ENCODE measurements at regions not wholly inside any gene's neighbourhood (a gene's known extent, or its start where the extent isn't known, plus 50 kb on each side); places are given as distances from the start of the nearest gene placed in this dataset.

GRCh38 chr2:52570716-52571115, 1196.9 kb upstream of the CHAC2 start:
- Histone ChIP-seq H3K9me3 (ENCODE audit: insufficient read depth, low read length) (no peaks in the 10 kb centered on the region), H3K4me2 (ENCODE audit: low read depth, low read length, poor library complexity, severe bottlenecking) (no peak overlapping the region), H3K9me2 (replicated peaks; ENCODE audit: insufficient read depth, low read length) (no peaks in the 10 kb centered on the region), H3K79me2 (ENCODE audit: insufficient read depth, low read length) (no peaks in the 10 kb centered on the region), H3K9ac (ENCODE audit: low read length) (no peak overlapping the region), H4K20me1 (ENCODE audit: low read depth, low read length) (no peaks in the 10 kb centered on the region), H3F3A (ENCODE audit: insufficient read depth) (no peaks in the 10 kb centered on the region), H2AFZ (ENCODE audit: low read depth, low read length, severe bottlenecking) (no peak overlapping the region), H3K27ac (ENCODE audit: low read depth, low read length) (no peak overlapping the region), H3K27me3 (ENCODE audit: low read length) (no peaks in the 10 kb centered on the region), H3K4me3 (ENCODE audit: insufficient read depth, low read length, poor library complexity, severe bottlenecking) (no peak overlapping the region), H3K36me3 (ENCODE audit: low read length) (no peaks in the 10 kb centered on the region)
- TF ChIP-seq, protein P1, sequence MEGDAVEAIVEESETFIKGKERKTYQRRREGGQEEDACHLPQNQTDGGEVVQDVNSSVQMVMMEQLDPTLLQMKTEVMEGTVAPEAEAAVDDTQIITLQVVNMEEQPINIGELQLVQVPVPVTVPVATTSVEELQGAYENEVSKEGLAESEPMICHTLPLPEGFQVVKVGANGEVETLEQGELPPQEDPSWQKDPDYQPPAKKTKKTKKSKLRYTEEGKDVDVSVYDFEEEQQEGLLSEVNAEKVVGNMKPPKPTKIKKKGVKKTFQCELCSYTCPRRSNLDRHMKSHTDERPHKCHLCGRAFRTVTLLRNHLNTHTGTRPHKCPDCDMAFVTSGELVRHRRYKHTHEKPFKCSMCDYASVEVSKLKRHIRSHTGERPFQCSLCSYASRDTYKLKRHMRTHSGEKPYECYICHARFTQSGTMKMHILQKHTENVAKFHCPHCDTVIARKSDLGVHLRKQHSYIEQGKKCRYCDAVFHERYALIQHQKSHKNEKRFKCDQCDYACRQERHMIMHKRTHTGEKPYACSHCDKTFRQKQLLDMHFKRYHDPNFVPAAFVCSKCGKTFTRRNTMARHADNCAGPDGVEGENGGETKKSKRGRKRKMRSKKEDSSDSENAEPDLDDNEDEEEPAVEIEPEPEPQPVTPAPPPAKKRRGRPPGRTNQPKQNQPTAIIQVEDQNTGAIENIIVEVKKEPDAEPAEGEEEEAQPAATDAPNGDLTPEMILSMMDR (IDR thresholded peaks at IDR 0.05; ENCODE audit: insufficient read depth, low read length, poor library complexity, severe bottlenecking) = no peak
- TF ChIP-seq EZH2phosphoT487 (conservative IDR thresholded peaks at IDR 0.05; ENCODE audit: low read length) = no peak

GRCh38 chr2:52563151-52563550, 1204.5 kb upstream of the CHAC2 start:
- Histone ChIP-seq H3F3A (ENCODE audit: insufficient read depth) (no peaks in the 10 kb centered on the region), H3K4me2 (ENCODE audit: low read depth, low read length, poor library complexity, severe bottlenecking) (no peak overlapping the region), H3K79me2 (ENCODE audit: insufficient read depth, low read length) (no peaks in the 10 kb centered on the region), H3K9me3 (ENCODE audit: insufficient read depth, low read length) (no peaks in the 10 kb centered on the region), H3K36me3 (ENCODE audit: low read length) (no peaks in the 10 kb centered on the region), H2AFZ (ENCODE audit: low read depth, low read length, severe bottlenecking) (no peak overlapping the region), H3K4me3 (ENCODE audit: insufficient read depth, low read length, poor library complexity, severe bottlenecking) (no peak overlapping the region), H3K27ac (ENCODE audit: low read depth, low read length) (no peak overlapping the region), H3K27me3 (ENCODE audit: low read length) (no peaks in the 10 kb centered on the region), H3K9me2 (replicated peaks; ENCODE audit: insufficient read depth, low read length) (no peaks in the 10 kb centered on the region), H3K9ac (ENCODE audit: low read length) (no peak overlapping the region), H4K20me1 (ENCODE audit: low read depth, low read length) (no peaks in the 10 kb centered on the region)
- TF ChIP-seq, protein P1 (IDR thresholded peaks at IDR 0.05; ENCODE audit: insufficient read depth, low read length, poor library complexity, severe bottlenecking) = no peak
- TF ChIP-seq EZH2phosphoT487 (conservative IDR thresholded peaks at IDR 0.05; ENCODE audit: low read length) = no peak

DNA sequence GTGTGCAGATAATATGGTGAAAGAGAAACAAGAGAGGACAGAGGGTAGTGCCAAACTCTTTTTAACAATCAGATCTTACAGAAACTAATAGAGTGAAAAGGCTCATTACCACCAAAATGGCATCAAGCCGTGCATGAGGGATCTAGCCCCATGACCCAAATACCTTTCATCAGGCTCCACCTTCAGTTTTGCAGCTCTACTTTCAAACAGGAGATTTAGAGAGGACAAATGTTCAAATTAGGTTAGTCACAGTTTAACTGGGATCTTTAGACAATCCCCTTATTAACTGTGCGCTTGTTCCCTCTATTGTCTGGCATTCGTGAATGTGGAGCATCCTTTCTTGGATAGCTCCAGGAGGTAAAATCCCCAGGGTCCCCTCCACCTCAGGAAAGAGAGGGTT, 1209.3 kb upstream of the CHAC2 start:
- Histone ChIP-seq H3K36me3 (ENCODE audit: low read length) (no peaks in the 10 kb centered on the region), H3K9me3 (ENCODE audit: insufficient read depth, low read length) (no peaks in the 10 kb centered on the region), H3F3A (ENCODE audit: insufficient read depth) (no peaks in the 10 kb centered on the region), H3K79me2 (ENCODE audit: insufficient read depth, low read length) (no peaks in the 10 kb centered on the region), H4K20me1 (ENCODE audit: low read depth, low read length) (no peaks in the 10 kb centered on the region), H3K9me2 (replicated peaks; ENCODE audit: insufficient read depth, low read length) (no peaks in the 10 kb centered on the region), H3K27me3 (ENCODE audit: low read length) (no peaks in the 10 kb centered on the region), H3K9ac (ENCODE audit: low read length) (no peak overlapping the region), H3K27ac (ENCODE audit: low read depth, low read length) (no peak overlapping the region), H3K4me2 (ENCODE audit: low read depth, low read length, poor library complexity, severe bottlenecking) (no peak overlapping the region), H2AFZ (ENCODE audit: low read depth, low read length, severe bottlenecking) (no peak overlapping the region), H3K4me3 (ENCODE audit: insufficient read depth, low read length, poor library complexity, severe bottlenecking) (no peak overlapping the region)
- no peak for TF ChIP-seq EZH2phosphoT487 (conservative IDR thresholded peaks at IDR 0.05; ENCODE audit: low read length)
- TF ChIP-seq, protein P1 (IDR thresholded peaks at IDR 0.05; ENCODE audit: insufficient read depth, low read length, poor library complexity, severe bottlenecking) = no peak

All from SU-DHL-6 (cell line).